Activated CD4-positive, alpha-beta T cell treated with anti-CD3 and anti-CD28 coated beads, Interleukin-10, Interleukin-2, amounts not matched to agents 100 ng/mL and 50 ng/mL, durations not matched to agents 16 hours and 8 hours (primary cell): ENCODE measurements at regions not wholly inside any gene's neighbourhood (a gene's known extent, or its start where the extent isn't known, plus 50 kb on each side); places are given as distances from the start of the nearest gene placed in this dataset.
"Not testable (repeated sequence)": the region's sequence is repeated elsewhere in the genome, so short reads cannot be mapped to it uniquely, and the experiment has no call there.

Experiments
- DNase-seq: peaks from one replicate; pipeline ENCODE4 v3.0.0-alpha.2; 2020

GRCh38 chr10:118968482-118968881 lies 61.0 kb upstream of the NANOS1 start:
- no peak for DNase-seq

DNA sequence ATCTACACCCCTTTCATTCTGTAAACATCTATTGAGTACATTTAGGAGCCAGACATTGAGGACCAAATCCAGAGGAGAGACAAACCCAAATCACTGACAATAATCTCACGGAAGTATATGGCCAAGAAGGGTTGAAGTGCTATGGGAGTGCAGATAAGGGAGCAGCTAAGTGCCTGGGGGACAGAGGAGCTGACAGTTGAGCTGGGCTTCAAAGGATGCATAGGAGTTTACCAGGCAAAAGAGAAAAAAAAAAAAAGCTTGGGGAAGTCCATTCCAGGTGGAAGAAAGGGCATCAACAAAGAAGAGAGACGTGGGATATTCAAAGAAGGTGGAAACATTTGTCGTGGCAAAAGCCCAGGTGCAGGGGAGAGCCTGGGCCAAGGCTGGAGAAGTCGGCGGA lies 60.5 kb upstream of the NANOS1 start:
- DNase-seq = no peak

DNA sequence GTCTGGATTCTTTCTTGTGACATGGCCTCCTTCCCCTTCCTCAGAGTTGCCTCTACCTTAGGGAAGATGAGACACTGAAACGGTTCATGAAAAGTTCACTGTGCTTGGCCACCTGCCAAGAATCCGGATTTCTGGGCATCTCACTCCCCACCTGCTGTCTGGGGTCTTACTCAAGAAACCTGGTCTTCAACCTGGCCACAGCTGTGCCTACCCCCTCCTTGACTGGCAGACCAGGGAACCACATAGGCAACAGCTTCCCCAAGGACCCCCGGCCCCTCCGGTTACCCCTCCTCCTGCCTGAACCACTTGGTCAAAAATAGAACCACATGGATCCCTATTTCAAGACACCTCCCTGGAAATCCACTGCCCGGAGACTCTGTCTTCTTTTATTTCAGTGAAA lies 58.7 kb upstream of the NANOS1 start:
- DNase-seq = no peak

DNA sequence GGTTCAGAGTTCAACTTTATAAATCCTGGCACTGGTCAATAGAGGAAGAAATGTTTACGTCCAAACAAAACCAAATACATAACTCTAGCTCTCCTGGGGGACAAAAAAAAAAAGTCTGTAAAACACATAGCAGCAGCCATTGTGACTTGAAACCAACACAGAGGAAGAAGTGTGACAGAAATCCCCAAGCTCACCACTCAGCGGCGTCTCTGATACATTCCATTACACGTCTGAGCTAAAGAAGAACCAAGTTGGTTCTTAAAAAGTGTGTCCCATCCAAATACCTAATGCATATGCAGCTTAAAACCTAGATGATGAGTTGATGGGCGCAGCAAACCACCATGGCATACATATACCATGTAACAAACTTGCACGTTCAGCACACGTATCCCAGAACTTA lies 58.3 kb upstream of the NANOS1 start:
- no peak for DNase-seq

- DNase-seq = no peak
Measured at GRCh38 chr10:118971876-118972275, 57.6 kb upstream of the NANOS1 start.

DNA sequence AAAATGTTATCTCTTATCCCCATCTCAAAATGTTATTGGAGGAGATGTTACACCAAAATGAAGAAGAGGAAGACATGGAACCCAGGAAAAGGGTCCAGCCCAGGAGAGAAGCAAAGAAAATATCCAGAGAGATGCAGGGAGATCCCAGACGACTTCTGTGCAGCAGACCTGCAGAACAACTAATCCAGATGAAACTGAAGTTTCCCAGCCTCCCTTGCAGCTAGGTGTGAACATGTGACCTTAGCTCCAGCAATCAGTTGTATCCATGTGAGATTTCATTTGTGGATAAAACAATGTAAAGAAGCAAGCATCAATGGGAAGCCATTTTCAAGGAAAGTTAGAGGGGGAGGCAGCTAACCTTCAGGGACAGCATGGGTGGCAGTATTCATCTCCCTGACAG lies 55.8 kb upstream of the NANOS1 start:
- no peak for DNase-seq

GRCh38 chr10:118974951-118975350 lies 54.6 kb upstream of the NANOS1 start:
- DNase-seq = no peak

GRCh38 chr10:118976219-118976618 lies 53.3 kb upstream of the NANOS1 start:
- not testable (repeated sequence) for DNase-seq

GRCh38 chr10:118977022-118977599 lies 52.4 kb upstream of the NANOS1 start:
- no peak for DNase-seq

- no peak for DNase-seq
Measured at GRCh38 chr10:118977835-118978234, 51.7 kb upstream of the NANOS1 start.

DNA sequence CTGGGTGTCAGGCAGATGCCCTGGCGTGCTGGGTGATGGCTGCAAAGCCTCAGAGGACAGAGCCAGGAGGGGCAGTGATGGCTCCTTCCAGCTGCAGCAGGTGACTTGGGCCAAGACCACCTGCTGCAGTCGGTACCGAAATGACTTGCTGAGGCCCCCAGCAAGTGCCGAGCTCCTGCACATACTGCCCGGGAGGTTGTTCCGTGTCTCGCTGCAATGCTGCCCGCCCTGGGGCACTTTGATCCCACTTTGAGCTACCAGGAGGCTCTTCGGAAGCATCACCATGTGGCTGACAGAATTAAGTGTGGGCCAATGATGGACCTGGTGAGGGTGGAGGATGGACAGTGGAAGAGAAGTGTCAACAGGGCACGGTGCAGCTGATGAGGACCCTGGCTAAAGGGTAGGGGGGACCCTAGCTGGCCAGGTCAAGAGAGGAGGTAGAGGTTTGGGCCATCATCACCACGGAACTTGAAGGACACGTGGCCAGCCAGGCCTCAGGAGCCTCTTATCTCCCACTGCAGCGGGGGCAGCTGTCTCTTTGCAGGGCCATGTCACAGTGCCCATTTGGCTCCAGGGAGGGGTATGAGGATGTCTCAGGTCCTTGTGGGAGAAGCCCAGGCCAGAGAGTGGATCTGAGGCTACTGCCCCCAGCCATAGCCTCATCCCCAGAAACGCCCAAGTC lies 51.1 kb upstream of the NANOS1 start:
- DNase-seq = no peak

DNA sequence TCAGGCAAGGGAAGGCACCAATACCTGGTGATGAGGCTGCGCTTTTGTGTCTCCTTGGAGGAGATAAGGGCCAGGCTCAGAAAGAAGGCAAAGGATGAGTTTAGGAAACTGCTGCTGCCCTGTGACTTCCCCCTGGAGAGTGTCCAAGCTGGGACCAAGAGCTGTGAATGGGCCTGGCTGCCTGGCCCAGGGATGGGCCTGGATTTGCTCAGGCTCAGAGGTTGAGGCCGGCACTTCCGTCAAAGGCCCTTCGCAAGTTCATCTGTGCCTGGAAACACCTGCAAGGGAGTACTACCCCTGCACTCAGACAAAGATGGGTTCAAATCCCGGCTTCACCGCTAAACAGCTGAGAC lies 50.5 kb upstream of the NANOS1 start:
- no peak for DNase-seq

- no peak for DNase-seq
Measured at GRCh38 chr10:118979661-118980060, 49.9 kb upstream of the NANOS1 start.
